WTC11 (cell line): ENCODE measurements at regions not wholly inside any gene's neighbourhood (a gene's known extent, or its start where the extent isn't known, plus 50 kb on each side); places are given as distances from the start of the nearest gene placed in this dataset.

Experiments used
- ATAC-seq: fragments of 200-7000 bp; cut with Tn5 transposase; 2 replicates; pipeline ENCODE4 v1.10.0; 2021; ENCODE audit warnings: mild to moderate bottlenecking, moderate library complexity
- CTCF ChIA-PET: fragments of 300-600 bp; sonication (Branson Sonifier 250); formaldehyde crosslinking; loops from one replicate; lab custom pipeline; 2021; ENCODE audit warnings: antibody characterized with exemption; lab: Charles Lee
- POLR2A ChIA-PET: fragments of 350-600 bp; sonication (Branson Sonifier 250); formaldehyde crosslinking; loops from one replicate; lab custom pipeline; 2021; ENCODE audit warnings: antibody characterized with exemption; lab: Charles Lee
- DNase-seq: peaks from one replicate; pipeline ENCODE4 v3.0.0; 2021; ENCODE audit warnings: low spot score
- H3K27ac Mint-ChIP-seq: 2 replicates; pipeline ENCODE4 v1.8.0; 2021; ENCODE audit warnings: mixed read lengths
- H3K27me3 Mint-ChIP-seq: 2 replicates; pipeline ENCODE4 v1.8.0; 2021; ENCODE audit warnings: low read depth, mild to moderate bottlenecking, moderate library complexity, mixed read lengths
- H3K36me3 Mint-ChIP-seq: 2 replicates; pipeline ENCODE4 v1.8.0; 2021; ENCODE audit warnings: mixed read lengths
- H3K4me1 Mint-ChIP-seq: 2 replicates; pipeline ENCODE4 v1.8.0; 2022; ENCODE audit warnings: mixed read lengths
- H3K4me3 Mint-ChIP-seq: 2 replicates; pipeline ENCODE4 v1.8.0; 2021; ENCODE audit warnings: mild to moderate bottlenecking, moderate library complexity, mixed read lengths
- H3K9me3 Mint-ChIP-seq: 2 replicates; pipeline ENCODE4 v1.8.0; 2021; ENCODE audit warnings: mixed read lengths
- ATF1 ChIP-seq: sonication (generic); formaldehyde crosslinking; IDR thresholded peaks from 2 replicates; pipeline ENCODE4 v1.8.1; 2023; ENCODE audit warnings: mild to moderate bottlenecking, moderate library complexity, missing genetic modification reagents
- CREB1 ChIP-seq: sonication (generic); formaldehyde crosslinking; IDR thresholded peaks from 2 replicates; pipeline ENCODE4 v1.8.0; 2023; ENCODE audit warnings: mild to moderate bottlenecking, missing genetic modification reagents
- CTCF ChIP-seq: fragments of 200-600 bp; IDR thresholded peaks from 2 replicates; pipeline ENCODE4 v1.8.0; 2022; ENCODE audit warnings: antibody characterized with exemption
- ERG ChIP-seq: fragments of 250-450 bp; sonication (Bioruptor Pico); IDR thresholded peaks from 2 replicates; pipeline ENCODE4 v1.8.0; 2021; ENCODE audit warnings: mild to moderate bottlenecking
- ETV6 ChIP-seq: sonication (generic); formaldehyde crosslinking; IDR thresholded peaks from 2 replicates; pipeline ENCODE4 v1.8.1; 2022; ENCODE audit warnings: mild to moderate bottlenecking, missing genetic modification reagents
- GTF2I ChIP-seq: fragments of 250-450 bp; sonication (Bioruptor Pico); conservative IDR thresholded peaks from 2 replicates; pipeline ENCODE4 v1.4.0; 2021; ENCODE audit warnings: mild to moderate bottlenecking
- IRF1 ChIP-seq: sonication (generic); formaldehyde crosslinking; IDR thresholded peaks from 2 replicates; pipeline ENCODE4 v1.8.0; 2023; ENCODE audit warnings: missing genetic modification reagents
- JAZF1 ChIP-seq: fragments of 250-450 bp; sonication (Bioruptor Pico); IDR thresholded peaks from 2 replicates; pipeline ENCODE4 v1.9.0; 2021; ENCODE audit warnings: moderate library complexity, mild to moderate bottlenecking, inconsistent platforms
- KAT7 ChIP-seq: sonication (generic); formaldehyde crosslinking; IDR thresholded peaks from 2 replicates; pipeline ENCODE4 v1.8.1; 2023; ENCODE audit warnings: missing genetic modification reagents, mild to moderate bottlenecking, borderline replicate concordance
- PRDM15 ChIP-seq: sonication (generic); formaldehyde crosslinking; IDR thresholded peaks from 2 replicates; pipeline ENCODE4 v1.8.0; 2022; ENCODE audit warnings: missing genetic modification reagents
- TEAD1 ChIP-seq: sonication (generic); formaldehyde crosslinking; IDR thresholded peaks from 2 replicates; pipeline ENCODE4 v1.8.0; 2022; ENCODE audit warnings: mild to moderate bottlenecking, missing genetic modification reagents
- USF1 ChIP-seq: sonication (generic); formaldehyde crosslinking; IDR thresholded peaks from 2 replicates; pipeline ENCODE4 v1.8.0; 2022; ENCODE audit warnings: mild to moderate bottlenecking, missing genetic modification reagents
- USF2 ChIP-seq: sonication (generic); formaldehyde crosslinking; IDR thresholded peaks from 2 replicates; pipeline ENCODE4 v1.8.1; 2023; ENCODE audit warnings: mild to moderate bottlenecking, missing genetic modification reagents, moderate library complexity
- ZNF263 ChIP-seq: sonication (generic); formaldehyde crosslinking; IDR thresholded peaks from 2 replicates; pipeline ENCODE4 v1.8.1; 2022; ENCODE audit warnings: low read depth, mild to moderate bottlenecking, moderate library complexity, missing genetic modification reagents
- ZNF281 ChIP-seq: sonication (generic); formaldehyde crosslinking; IDR thresholded peaks from 2 replicates; pipeline ENCODE4 v1.8.0; 2023; ENCODE audit warnings: mild to moderate bottlenecking, missing genetic modification reagents
- ZNF416 ChIP-seq: fragments of 250-450 bp; sonication (Bioruptor Pico); IDR thresholded peaks from 2 replicates; pipeline ENCODE4 v1.9.0; 2021; ENCODE audit warnings: mild to moderate bottlenecking, inconsistent platforms
- ZNF423 ChIP-seq: fragments of 250-450 bp; sonication (Bioruptor Pico); IDR thresholded peaks from 2 replicates; pipeline ENCODE4 v2.1.2; 2022; ENCODE audit warnings: mild to moderate bottlenecking, moderate library complexity

- TF ChIP-seq CTCF (no peak), JAZF1 (CRISPR knock-in tag) (no peak), ETV6 (CRISPR knock-in tag) (no peak), TEAD1 (CRISPR knock-in tag) (no peak), ZNF423 (CRISPR knock-in tag) (no peak), IRF1 (CRISPR knock-in tag) (no peak), CREB1 (CRISPR knock-in tag) (no peak), GTF2I (no peak)
Observed at GRCh38 chr4:156493858-156494257, 477.7 kb downstream of the PDGFC start (continued).

GRCh38 chr4:156487107-156487506 lies 484.5 kb downstream of the PDGFC start:
- Mint-ChIP-seq H3K27me3 (no peaks in the 10 kb centered on the region), H3K9me3 (peaks cover 30% of the 10 kb centered on the region)
- CTCF ChIA-PET: no interaction called here
- no peak for TF ChIP-seq KAT7 (CRISPR knock-in tag)
- no peak for TF ChIP-seq ZNF263 (CRISPR knock-in tag)
- no peak for TF ChIP-seq CTCF
- no peak for TF ChIP-seq PRDM15 (CRISPR knock-in tag)
- TF ChIP-seq ZNF281 (CRISPR knock-in tag): no peak
- TF ChIP-seq USF1 (CRISPR knock-in tag): no peak
- no peak for TF ChIP-seq USF2 (CRISPR knock-in tag)
- no peak for TF ChIP-seq ZNF416 (CRISPR knock-in tag)
- TF ChIP-seq ERG (CRISPR knock-in tag): no peak
- TF ChIP-seq ATF1 (CRISPR knock-in tag): no peak
- TF ChIP-seq, all 79 proteins: peak for 0
- DNase-seq (no peak), ATAC-seq (no peak)
- no peaks in the 10 kb centered on the region for H3K36me3 Mint-ChIP-seq
- no peaks in the 10 kb centered on the region for H3K4me1 Mint-ChIP-seq
- H3K4me3 Mint-ChIP-seq: no peak overlapping the region
- no peak overlapping the region for H3K27ac Mint-ChIP-seq
- POLR2A ChIA-PET: no interaction called here
